GM21515 (cell line): ENCODE measurements at regions not wholly inside any gene's neighbourhood (a gene's known extent, or its start where the extent isn't known, plus 50 kb on each side); places are given as distances from the start of the nearest gene placed in this dataset.
"Not testable (repeated sequence)": the region's sequence is repeated elsewhere in the genome, so short reads cannot be mapped to it uniquely, and the experiment has no call there.

Experiments
- ATAC-seq: cut with Tn5 transposase; IDR thresholded peaks from one replicate; pipeline ENCODE4 v1.9.1; 2021; ENCODE audit not compliant: unreplicated experiment

GRCh38 chr16:59487067-59487466 is 753.0 kb upstream of the GOT2 start:
- ATAC-seq, result no peak

- no peak for ATAC-seq
These were observed 750.9 kb upstream of the GOT2 start for GRCh38 chr16:59484833-59485516.

- ATAC-seq, result no peak
These were observed 744.7 kb upstream of the GOT2 start for GRCh38 chr16:59478838-59479237.

- ATAC-seq, result no peak
These were observed 736.4 kb upstream of the GOT2 start for GRCh38 chr16:59470556-59470955.

GRCh38 chr16:59469266-59469665 is 735.1 kb upstream of the GOT2 start:
- no peak for ATAC-seq

- no peak for ATAC-seq
These were observed 729.7 kb upstream of the GOT2 start for GRCh38 chr16:59463776-59464175.

GRCh38 chr16:59459806-59460205 is 725.7 kb upstream of the GOT2 start:
- ATAC-seq, result no peak

- ATAC-seq, result no peak
These were observed 721.4 kb upstream of the GOT2 start for GRCh38 chr16:59455497-59455896.

- not testable (repeated sequence) for ATAC-seq
These were observed 716.4 kb upstream of the GOT2 start for GRCh38 chr16:59450513-59450912.

GRCh38 chr16:59440502-59440901 is 706.4 kb upstream of the GOT2 start:
- ATAC-seq, result no peak

- no peak for ATAC-seq
These were observed 698.8 kb upstream of the GOT2 start for GRCh38 chr16:59432896-59433295.

- ATAC-seq, result no peak
These were observed 698.2 kb upstream of the GOT2 start for GRCh38 chr16:59432276-59432675.

- no peak for ATAC-seq
These were observed 690.7 kb upstream of the GOT2 start for GRCh38 chr16:59424714-59425273.

- ATAC-seq, result no peak
These were observed 678.1 kb upstream of the GOT2 start for GRCh38 chr16:59411961-59412841.

- no peak for ATAC-seq
These were observed 676.3 kb upstream of the GOT2 start for GRCh38 chr16:59410451-59410850.

GRCh38 chr16:59405802-59406201 is 671.7 kb upstream of the GOT2 start:
- no peak for ATAC-seq

GRCh38 chr16:59404509-59404908 is 670.4 kb upstream of the GOT2 start:
- no peak for ATAC-seq

GRCh38 chr16:59400830-59401229 is 666.7 kb upstream of the GOT2 start:
- no peak for ATAC-seq

GRCh38 chr16:59397638-59398037 is 663.5 kb upstream of the GOT2 start:
- ATAC-seq, result no peak

GRCh38 chr16:59394526-59394925 is 660.4 kb upstream of the GOT2 start:
- no peak for ATAC-seq

- no peak for ATAC-seq
These were observed 658.8 kb upstream of the GOT2 start for GRCh38 chr16:59392911-59393310.
